ENCODE measurements at regions not wholly inside any gene's neighbourhood (a gene's known extent, or its start where the extent isn't known, plus 50 kb on each side); places are given as distances from the start of the nearest gene placed in this dataset.

DNA sequence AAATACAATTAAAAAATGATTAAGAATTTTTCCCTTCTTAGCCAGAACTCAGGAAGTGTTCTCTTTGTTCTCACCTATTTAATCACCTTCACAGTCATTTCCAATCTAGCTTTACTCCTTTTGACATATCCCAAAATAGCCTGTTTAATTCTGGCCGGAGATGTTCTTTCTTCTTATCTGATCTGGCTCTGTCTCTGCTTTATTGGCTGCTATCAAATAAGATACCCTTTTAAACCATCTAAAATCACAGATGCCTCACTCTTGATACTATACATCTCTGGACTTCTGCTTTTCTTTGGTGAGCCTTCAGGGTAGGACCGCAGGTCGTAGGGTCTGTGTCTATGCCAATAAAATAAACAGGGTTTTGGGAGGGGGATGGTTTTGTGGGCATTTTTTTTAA is 319.2 kb upstream of the SEMA6D start:
- Histone ChIP-seq H3K4me3 (no peak overlapping the region), H3K4me1 (no peaks in the 10 kb centered on the region), H3K27me3 (no peaks in the 10 kb centered on the region), H3K36me3 (replicated peaks in 1 of 2; ENCODE audit: insufficient read depth in 1 of 2, low read depth in 2 of 2) (no peaks in the 10 kb centered on the region), H3K27ac (no peak overlapping the region), H3K9me3 (no peaks in the 10 kb centered on the region)
- no peak for TF ChIP-seq CTCF (IDR thresholded peaks at IDR 0.05)
- TF ChIP-seq POLR2A (IDR thresholded peaks at IDR 0.05), result no peak
- WGBS, 2 donors, result 57 to 61% methylated on average over 3 of the region's 3 CpGs
- ATAC-seq, result no peak
- no peak for DNase-seq
- intact Hi-C loops (cut with DNase I), result no loop called here

- H3K4me3 ChIP-seq, result no peak overlapping the region
- no peaks in the 10 kb centered on the region for H3K9me3 ChIP-seq
- WGBS, 2 donors, result 80 to 82% methylated on average over 5 of the region's 5 CpGs
- DNase-seq, result no peak
- TF ChIP-seq POLR2A (IDR thresholded peaks at IDR 0.05), result no peak
- TF ChIP-seq CTCF (IDR thresholded peaks at IDR 0.05), result no peak
- no peaks in the 10 kb centered on the region for H3K36me3 ChIP-seq (replicated peaks in 1 of 2; ENCODE audit: insufficient read depth in 1 of 2, low read depth in 2 of 2)
- no peak for ATAC-seq
- H3K27me3 ChIP-seq, result no peaks in the 10 kb centered on the region
- H3K27ac ChIP-seq, result no peak overlapping the region
- intact Hi-C loops (cut with DNase I), result no loop called here
- H3K4me1 ChIP-seq, result no peaks in the 10 kb centered on the region
These were observed 318.7 kb upstream of the SEMA6D start for GRCh38 chr15:47398594-47398993.

DNA sequence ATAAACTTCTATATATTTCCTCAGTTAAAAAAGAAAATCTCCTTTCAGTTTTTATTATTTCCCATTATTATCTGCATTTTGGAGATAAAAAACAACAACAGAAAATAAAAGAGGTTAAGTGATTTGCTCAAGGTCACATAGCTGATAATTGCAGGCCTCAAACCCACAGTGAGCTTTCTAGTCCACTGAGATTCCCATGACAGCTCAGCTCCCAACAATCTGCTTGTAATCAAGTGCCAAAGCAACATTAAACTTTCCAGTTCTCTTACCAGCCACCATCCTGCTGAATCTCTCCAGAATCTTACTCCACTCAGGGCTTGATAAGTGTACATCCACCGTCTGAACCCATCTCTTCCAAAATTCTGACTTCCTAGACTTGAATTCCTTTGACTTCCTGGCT is 318.2 kb upstream of the SEMA6D start:
- H3K36me3 ChIP-seq (replicated peaks in 1 of 2; ENCODE audit: insufficient read depth in 1 of 2, low read depth in 2 of 2), result no peaks in the 10 kb centered on the region
- WGBS, 2 donors, result 70 to 83% methylated on average over 1 of the region's 1 CpG
- no peaks in the 10 kb centered on the region for H3K9me3 ChIP-seq
- intact Hi-C loops (cut with DNase I), result no loop called here
- TF ChIP-seq CTCF (IDR thresholded peaks at IDR 0.05), result no peak
- no peak for TF ChIP-seq POLR2A (IDR thresholded peaks at IDR 0.05)
- H3K4me3 ChIP-seq, result no peak overlapping the region
- no peaks in the 10 kb centered on the region for H3K4me1 ChIP-seq
- no peak for ATAC-seq
- no peak for DNase-seq
- no peak overlapping the region for H3K27ac ChIP-seq
- no peaks in the 10 kb centered on the region for H3K27me3 ChIP-seq

DNA sequence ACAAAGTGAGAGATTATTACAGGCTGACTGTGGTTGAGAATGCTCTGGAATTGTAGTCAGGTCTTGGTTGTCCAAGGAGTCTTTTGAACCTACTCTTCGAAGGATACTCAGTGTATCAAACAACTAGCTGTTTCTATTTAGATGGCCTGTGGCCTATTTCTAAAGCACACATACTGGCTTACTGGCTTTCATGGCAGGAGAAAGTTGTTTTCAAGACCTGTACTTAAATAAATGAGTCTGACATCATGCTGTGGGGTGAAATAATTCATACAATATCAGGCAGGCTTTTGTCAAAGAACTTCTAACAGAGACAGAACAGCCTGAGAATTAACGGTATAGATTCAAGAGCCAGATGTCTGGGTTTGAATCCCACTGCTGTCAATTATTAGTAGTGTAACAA is 316.7 kb upstream of the SEMA6D start:
- H3K9me3 ChIP-seq, result no peaks in the 10 kb centered on the region
- intact Hi-C loops (cut with DNase I), result no loop called here
- H3K4me3 ChIP-seq, result no peak overlapping the region
- H3K36me3 ChIP-seq (replicated peaks in 1 of 2; ENCODE audit: insufficient read depth in 1 of 2, low read depth in 2 of 2), result no peaks in the 10 kb centered on the region
- TF ChIP-seq CTCF (IDR thresholded peaks at IDR 0.05) (no peak), POLR2A (IDR thresholded peaks at IDR 0.05) (no peak)
- H3K27ac ChIP-seq, result no peak overlapping the region
- 85 to 89% methylated on average over 2 of the region's 2 CpGs for WGBS, 2 donors
- no peak for DNase-seq
- H3K27me3 ChIP-seq, result no peaks in the 10 kb centered on the region
- H3K4me1 ChIP-seq, result no peaks in the 10 kb centered on the region
- no peak for ATAC-seq

DNA sequence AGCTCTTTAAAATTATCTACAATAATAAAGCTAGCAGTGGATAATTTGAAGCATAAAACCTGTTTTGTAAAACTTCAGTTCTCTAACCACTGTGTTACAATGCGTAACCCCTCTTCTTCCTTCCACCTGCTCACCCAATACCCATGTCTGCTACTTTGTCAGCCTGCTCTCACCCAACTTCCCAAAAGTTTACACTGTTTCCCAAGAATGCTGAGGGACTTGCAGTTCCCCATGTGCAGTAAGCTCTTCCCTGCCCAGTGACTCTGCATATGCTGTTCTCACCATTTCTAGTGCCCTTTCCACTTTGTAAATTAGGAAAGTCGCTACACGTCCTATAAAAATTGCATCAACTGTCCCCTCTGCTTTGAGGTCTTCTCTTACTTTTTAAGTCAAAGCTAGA is 315.9 kb upstream of the SEMA6D start:
- TF ChIP-seq POLR2A (IDR thresholded peaks at IDR 0.05) (no peak), CTCF (IDR thresholded peaks at IDR 0.05) (no peak)
- Histone ChIP-seq H3K27ac (no peak overlapping the region), H3K4me1 (no peaks in the 10 kb centered on the region), H3K36me3 (replicated peaks in 1 of 2; ENCODE audit: insufficient read depth in 1 of 2, low read depth in 2 of 2) (no peaks in the 10 kb centered on the region), H3K9me3 (no peaks in the 10 kb centered on the region), H3K27me3 (no peaks in the 10 kb centered on the region), H3K4me3 (no peak overlapping the region)
- no peak for ATAC-seq
- WGBS, 2 donors, result 68 to 72% methylated on average over 3 of the region's 3 CpGs
- intact Hi-C loops (cut with DNase I), result no loop called here
- DNase-seq, result no peak

All from body of pancreas (tissue), 4 donors.